8988T (cell line): ENCODE measurements at regions not wholly inside any gene's neighbourhood (a gene's known extent, or its start where the extent isn't known, plus 50 kb on each side); places are given as distances from the start of the nearest gene placed in this dataset.

Experiments
- DNase-seq: peaks from one replicate; pipeline ENCODE4 v3.0.0; 2011

DNA sequence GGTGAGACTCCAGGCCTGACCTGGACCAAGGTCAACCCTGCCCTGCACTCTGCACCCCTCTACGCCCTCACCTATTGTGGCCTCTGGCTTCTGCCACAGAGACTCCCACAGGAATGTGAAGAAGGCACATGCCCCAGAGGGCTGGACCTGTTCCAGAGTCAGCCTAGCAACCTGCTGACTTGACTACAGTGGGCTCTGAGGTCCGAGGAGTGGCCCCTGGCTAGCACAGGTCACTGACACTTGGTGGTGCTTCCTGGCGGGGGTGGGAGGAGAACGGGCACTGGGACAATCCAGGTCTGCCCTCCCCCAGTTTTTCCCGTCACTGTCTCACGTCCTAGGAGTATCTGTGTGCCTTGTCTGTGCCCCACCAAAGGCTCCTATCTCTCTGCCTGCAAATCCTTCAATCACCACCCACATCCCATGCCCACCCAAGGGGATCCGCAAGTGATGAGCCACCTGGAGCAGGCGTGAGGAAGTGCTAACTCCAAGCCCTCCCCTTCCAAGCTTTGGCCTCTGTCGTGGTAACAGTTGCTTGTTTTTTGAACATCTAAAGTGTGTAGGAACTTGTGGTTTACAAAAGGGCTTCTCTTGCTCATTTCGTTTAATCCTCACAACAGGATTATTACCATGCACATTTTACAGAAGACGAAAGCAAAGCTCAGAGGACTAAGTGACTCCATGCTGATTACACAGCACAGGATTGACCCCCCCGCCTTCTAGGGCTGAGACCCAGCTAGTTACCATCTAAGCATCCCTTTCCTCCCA is 86.2 kb downstream of the MCFD2 start:
- no peak for DNase-seq

DNA sequence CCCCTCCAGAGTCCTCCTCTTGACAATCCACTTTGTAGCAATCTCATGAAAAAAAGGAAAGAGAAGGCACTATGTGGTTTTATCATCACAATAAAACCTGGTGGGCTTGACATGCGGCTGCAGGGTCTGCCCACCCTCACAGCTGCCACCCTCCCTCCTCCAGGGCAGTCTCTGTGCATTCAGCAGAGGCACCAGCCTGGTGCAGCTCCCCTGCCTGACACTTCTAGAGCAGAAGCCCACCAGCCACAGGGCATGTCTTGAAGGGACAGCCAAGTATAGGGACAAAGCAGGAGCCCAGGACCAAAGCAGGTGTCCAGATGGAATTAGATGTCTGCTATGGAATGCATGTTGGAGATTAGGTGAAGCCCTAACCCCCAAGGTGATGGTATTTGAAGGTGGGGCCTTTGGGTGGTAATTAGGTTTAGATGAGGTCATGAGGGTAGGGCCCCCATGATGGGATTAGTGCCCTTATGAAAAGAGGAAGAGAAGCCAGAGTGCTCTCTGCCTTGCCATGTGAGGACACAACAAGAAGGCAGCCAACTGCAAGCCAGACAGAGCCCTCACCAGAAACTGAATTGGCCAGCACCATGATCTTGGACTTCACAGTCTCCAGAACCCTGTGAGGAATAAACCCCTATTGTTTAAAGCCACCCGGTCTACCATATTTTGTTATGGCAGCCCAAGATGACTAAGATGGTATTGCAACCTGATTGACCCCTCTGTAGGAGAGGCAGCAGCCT is 86.9 kb downstream of the MCFD2 start:
- no peak for DNase-seq

DNA sequence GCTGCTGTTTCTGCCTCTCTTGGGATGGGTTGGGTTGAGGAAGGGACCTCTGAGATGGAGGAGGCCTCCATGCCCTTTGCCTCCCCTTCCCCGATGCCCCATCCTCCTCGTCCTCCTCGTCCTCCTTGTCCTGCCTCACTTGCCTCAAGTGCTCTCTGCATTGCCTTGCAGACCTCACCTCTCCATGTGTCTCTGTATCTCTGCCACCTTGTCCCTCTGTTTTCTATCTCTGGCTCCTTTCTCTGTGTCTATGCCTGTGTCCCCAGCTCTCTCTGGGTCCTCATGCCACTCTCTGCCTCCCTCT is 87.5 kb downstream of the MCFD2 start:
- no peak for DNase-seq

DNA sequence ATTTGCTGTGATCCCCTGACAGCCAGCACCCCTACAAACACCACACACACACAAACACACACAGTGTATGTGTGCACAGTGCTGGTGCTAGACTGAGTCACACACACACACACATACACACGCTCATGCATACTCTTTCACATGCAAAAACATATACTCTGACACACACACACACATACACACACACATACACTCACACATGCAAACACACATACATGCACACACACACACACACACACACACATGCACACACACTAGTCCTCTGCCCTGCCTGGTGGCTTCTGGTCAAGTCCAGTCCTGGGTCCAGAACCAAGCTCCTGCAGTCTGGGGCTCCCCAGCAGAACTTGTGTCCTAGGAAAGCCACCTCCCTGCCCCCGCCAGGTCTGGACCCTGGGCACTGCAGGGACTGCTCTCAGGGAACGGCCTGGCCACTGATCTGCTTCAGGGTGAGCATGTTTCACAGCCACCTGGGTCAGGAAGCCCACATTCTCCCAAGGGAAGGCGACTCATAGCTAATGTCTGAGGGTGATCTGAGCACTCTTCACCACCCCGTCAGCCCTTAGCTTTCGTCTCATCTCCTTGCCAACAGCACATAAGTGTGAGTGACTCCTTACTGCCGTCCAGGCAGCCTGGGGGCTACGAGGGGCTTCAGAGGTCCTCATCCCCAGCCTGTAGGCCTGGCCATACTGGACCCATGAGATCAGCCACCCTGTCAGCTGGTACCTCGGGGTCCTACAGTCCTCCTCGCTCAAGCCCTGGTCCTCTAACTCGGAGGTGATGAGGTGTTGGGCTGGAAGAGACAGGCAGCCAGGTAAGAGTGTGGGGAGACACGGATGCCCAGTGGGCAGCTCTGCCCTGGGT is 88.1 kb downstream of the MCFD2 start:
- DNase-seq = no peak

DNA sequence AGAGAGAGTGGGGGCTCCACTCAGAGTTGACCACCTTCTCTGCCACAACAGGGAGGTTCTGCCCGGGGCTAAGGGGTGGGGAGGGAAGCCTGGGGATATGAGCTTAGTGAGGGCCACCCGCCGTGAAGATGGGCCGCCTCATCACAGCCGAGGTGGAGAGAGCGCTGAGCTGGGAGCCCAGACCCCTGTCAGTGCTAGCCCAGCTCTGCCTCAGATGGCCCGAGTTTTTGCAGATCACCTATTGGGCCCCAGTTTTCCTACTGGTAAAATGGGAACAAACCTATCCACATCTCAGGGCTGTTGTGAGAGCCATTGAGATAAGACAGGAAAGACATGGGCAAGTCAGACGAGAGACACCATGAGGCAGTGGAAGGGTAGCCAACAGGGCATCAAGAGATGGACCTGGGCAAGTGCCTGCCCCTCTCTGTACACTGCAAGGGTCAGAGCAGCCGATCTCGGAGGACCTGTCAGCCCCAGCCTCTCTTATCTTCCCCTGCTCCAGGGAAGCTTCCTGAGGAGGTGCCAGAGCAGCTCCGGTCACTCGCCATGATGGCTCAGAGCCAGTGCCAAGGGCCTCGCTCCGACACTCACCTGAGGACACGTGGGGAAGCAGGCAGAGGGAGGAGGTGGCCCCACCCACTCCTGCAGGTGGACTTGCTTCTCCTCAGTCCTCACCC is 88.9 kb downstream of the MCFD2 start:
- DNase-seq = no peak

DNA sequence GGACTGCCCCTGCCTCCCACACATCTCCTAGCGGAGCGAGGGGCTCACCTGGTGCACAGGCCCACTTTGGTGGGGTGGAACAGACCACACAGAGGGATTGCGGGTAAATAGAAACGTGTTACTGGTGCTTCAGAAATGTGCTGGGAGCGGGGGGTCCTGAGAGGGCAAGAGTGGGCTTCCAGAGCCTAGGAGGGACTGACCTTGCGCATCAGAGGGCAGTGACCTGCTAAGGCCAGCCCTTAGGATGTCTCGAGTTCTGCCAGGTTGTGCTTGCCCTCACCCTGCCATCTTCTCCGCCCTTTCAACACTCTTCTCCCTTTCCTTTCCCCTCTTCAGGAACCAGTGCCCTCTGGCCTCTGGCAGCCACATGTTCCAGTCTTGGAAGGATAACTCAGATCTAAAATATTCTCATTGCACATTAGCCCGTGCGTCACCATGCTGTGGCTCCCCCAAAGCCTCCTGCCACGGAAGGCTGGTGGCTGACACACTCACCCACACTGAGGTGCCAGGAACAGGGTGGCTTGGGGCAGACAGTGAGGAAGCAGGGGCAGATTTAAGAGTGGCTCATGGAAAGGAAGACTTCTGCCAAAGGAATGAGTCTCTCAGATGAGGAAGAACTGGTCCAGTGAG is 89.6 kb downstream of the MCFD2 start:
- DNase-seq = no peak

DNA sequence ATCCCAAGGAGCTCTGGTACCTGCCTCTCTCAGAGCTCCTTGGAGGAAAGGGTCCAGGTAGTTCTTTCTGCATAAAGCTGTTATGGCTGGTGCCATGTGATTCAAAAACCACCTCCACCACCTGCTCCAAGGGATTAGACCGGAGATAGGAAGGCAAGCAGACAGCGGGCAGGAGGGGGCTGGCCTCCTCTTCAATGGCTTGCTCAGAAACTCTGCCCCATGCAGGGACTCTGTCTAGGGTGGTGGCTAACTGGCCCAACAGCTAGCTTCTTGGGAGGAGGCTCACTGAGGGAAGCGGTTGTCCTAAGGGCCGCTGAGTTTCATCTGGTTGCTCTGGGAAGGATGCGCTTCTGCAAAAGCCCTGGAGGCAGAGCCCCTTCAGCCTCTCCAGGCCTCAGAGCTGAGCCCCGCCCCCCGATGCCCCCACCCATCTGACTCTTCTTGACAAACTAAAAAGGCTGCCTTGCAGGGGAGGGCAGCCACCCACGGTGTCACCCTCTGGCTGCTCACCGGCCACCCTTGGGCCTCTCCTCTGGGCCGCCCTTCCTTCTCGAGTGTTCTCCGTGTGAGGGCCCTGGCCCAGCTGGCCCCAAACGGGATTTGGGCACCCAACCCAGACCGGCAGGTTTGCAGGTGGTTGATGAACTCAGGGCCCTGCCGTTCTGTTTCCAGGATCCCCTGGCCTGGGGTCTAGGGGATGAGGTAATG is 90.2 kb downstream of the MCFD2 start:
- no peak for DNase-seq

DNA sequence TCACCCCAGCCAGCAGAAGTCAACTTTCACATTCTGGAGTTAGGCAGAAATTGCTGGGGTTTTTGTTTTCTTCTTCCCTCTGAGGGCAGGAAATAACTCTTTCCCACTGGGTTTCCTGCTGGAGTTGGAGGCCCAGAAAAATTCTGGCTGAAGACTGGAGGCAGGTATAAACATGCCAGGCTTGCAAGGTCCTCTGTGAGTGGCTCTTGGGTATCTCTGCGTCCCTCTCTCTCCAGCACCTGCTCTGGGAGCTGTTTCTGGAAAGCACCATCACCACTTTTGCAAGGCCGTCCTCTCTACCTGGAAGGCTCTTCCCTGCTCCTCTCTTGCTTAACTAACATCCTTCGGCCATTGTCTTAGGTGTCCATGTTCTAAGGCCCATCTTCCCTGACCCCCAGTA is 91.0 kb downstream of the MCFD2 start:
- DNase-seq = no peak

DNA sequence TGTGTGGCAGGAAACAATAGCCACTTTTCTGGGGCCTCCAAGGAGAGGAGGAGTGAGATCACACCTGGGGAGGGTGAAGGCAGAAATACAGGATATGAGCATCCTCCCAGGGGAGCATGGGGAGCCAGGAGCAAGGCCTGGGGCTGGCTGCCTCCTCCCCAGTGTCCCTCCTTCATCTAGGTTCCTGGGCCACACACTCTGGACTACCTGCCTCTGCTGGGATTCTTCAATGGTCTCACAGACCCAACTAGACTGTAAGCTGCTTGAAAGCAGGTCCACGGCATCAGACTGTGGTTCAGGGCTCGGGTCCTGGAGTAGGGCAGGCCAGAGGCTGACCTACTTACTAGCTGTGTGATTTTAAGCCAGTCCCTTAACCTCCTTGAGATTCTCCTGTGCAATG is 94.0 kb downstream of the MCFD2 start:
- no peak for DNase-seq

DNA sequence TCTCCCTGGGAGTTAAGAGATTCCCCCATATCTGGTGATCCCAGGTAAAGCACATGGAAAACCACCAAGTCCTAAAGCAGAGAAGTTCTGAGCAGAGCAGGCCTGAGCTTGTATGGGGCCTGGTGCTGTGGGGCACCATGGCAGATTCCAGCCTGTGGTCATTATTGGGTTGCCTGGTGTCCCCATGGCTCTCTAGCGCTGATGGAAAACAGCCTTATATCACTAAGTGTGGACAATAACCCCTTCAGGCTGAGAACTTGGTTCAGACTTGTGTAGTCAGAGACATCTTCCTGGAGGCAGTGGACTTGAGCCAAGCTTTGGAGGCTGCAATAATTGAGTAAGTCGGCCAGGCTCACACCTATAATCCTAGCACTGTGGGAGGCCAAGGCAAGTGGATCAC is 96.8 kb downstream of the MCFD2 start:
- DNase-seq = no peak

DNA sequence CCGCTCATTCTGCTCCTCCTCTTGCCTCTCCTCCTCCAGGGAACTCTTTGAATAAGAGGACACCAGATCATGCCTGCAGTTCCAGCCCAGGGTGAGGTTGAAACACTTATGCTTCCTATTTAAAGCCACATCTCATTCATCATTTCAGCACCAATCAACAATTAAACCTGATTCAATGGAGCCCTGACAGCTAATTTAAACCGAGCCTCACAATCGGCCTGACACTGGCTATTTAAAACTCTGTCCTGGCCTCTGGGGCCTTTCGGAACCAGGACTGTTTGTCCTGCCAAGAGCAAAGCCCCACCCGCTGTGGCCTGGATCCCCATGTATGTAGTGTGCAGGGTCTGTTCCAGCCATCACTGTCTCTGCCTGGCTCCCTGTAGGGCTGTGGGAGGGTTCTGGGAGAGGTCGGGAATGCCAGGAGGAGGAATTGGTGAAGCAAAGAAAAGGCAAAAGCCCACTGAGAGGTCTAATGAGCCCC is 97.4 kb downstream of the MCFD2 start:
- no peak for DNase-seq

DNA sequence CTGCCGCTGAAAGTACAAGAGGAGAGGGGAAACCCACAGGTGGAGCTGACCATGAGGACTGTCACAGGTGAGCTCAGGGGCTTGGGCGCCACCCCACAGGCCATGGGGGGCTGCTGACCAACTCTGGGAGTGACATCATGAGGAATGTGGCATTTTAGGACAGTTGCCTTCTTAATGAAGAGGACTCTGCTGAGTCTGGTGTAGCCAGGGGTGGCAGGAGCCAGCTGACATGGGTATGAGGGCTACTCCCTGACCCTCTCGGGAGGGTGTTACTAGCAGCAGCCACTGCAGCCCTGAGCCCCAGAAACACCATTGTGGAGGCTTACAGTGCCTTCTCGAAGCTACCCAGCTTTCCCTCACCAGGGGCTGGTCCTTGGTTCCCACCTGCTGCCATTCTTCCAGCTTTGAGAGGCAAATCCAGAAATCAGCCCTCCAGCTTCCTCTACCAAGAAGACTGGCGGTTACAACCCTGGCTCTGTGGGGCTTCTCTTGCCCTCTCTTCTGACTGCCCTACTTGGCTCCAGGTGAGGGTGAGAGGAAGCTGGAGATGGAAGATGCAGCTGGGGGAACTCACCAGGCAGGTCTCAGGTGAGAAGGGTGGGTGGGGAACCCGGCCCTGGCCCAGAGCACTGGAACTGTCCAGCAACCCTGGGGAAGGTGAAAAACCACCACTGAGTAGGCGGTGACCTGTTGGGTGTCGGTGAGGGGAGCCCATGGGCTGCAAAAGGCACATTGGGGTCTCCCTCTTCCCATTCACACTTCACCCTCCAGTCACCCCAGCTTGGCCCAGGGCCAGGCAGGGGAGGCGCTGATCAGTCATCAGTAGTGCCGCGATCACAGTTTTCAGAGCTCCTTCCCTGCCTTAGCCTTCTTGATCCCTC is 98.5 kb downstream of the MCFD2 start:
- no peak for DNase-seq

DNA sequence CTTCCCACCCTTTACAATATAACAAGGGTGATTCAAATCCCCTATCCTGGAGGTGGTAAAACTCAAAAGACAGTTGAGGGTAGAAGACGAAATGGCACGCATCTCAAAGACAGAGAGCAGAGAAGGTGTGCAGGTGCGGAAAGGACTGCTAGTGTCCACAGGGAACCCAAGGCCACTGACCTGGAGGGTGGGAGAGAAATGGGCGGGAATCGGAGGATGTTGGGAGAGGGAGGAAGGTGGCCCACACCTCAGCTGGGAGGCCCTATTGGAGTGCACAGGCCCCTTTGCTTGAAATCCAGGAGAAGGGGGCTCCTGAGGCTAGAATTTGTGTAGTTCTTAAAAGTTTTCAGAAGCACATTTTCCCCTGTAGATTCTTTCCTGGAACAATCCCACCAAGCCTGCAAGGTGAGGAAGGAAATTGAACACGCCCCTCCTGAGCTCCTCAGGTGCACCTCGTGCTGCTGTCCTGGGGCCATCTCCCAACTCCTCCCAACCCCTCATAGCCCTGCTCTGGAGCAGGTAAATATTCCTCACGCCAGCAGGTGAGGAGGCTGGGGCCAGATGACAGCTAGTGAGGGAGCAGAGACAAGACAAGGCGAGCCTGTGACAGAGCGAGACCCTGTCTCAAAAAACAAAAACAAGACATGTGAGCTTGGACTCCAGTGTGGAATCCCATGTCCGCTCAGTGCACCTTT is 99.3 kb downstream of the MCFD2 start:
- no peak for DNase-seq

DNA sequence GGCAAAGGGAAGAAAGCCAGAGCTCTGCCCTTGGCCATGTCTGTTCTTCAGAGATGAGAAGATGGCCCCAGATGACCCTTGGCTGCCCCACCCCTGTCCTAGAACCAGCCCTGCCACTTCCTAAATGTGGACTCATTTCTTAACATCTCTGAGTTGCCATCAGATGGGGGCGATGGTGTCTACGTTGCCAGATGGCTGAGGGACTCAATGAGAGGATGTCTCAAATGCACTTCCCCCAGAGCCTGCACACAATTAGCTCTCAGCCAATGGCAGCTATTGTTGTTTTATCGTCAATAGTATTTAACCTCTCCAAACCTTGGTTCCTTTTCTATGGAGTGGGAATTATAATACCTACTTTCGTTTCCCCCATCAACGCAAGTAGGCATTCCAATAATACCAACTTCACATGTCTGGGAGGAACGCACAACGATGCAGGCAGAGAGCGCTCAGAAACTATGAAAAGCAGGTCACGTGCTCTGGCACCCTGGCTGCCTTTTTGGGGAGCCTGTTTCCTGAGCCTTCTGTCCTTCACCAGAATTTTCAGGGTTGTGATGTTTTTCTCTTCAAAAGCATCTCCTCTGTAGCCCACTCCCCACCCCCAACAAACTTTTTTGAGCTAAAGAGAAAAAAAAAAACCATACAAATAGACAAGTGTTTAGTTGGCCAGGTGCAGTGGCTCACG is 100.3 kb downstream of the MCFD2 start:
- DNase-seq = no peak

DNA sequence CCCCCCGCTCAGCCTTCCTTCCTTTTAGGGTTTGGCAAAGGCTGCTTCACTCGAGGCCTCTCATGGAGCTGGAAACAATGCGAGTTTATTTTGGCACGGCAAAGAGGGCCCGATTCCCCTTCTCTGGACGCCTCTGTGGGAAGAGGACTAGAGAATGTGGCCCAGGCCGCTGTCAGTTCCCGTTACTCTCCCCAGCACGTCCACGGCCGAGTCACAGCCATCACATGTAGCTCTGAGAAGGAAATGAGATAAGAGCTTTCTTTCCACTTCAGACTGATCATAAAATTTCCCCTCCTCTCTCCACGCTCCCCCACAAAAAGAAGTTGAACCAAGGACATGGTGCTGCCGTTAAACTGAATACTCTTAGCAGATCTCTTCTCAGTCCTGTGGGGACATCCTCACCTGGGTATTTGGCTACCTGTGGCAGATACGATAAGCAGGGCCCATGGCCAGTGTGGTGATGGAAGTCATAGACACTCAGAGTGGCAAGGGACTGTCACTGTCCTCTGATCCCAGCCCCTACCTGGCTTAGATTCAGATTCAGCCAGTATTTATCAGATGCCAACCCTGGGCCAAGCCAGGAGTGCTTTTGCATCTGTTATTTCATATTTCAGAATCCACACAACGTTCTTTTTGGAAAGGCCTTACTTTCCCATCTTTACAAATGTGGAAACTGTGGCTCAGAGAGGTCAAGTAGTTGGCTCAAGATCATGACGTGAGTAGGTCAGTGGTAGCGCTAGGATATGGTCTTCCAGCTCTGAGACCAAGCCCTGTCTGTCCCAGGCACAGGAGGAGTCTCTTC is 101.2 kb downstream of the MCFD2 start:
- no peak for DNase-seq

DNA sequence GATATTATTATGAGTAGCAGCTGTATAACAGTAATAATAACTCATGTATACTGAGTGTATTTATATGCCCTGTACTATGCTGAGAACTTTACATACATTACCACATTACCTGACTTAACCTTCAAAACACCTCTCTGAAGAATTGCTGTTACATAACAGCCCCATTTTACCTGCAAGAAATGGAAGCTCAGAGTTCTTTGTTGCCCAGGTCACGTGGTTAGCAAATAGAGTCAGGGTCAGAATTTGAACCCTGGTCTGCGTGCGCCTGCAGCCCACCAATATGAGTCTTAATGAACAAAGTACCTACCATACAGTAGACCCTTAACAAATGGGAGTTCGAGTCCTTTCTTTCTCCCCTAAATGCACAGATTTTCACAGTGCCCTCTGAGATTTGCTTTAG is 101.9 kb downstream of the MCFD2 start:
- DNase-seq = no peak

DNA sequence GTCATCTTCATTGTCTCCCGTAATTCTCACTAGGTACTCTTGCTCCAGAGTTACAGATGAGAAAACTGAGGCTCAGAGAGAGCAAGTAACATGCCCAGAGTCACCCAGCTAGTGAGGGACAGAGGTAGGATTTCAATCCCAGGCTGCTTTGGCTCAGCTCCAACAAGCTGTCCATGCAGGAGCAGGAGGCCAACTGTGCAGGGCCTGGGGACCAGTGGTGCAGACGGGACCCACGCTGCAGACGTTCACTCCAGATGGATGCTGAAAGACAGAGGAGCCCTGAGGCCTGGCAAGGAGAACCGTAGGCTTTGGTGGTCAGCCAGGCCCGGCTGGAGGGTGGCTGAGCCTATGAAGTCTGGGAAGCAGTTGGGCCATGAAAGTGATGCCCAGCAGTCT is 102.6 kb downstream of the MCFD2 start:
- DNase-seq = no peak
